Loucy (cell line): ENCODE measurements at regions not wholly inside any gene's neighbourhood (a gene's known extent, or its start where the extent isn't known, plus 50 kb on each side); places are given as distances from the start of the nearest gene placed in this dataset.

Experiments
- EZH2phosphoT487 ChIP-seq: fragments of 200-600 bp; IDR thresholded peaks from 2 replicates; pipeline ENCODE4 v1.6.1; 2018; ENCODE audit warnings: antibody characterized with exemption, mild to moderate bottlenecking, moderate library complexity, borderline replicate concordance
- TF ChIP-seq, protein P1 (sequence below): fragments of 200-600 bp; sonication (generic); conservative IDR thresholded peaks from 2 replicates; pipeline ENCODE4 v1.5.1; 2014; ENCODE audit warnings: mild to moderate bottlenecking, antibody characterized with exemption, low read length

DNA sequence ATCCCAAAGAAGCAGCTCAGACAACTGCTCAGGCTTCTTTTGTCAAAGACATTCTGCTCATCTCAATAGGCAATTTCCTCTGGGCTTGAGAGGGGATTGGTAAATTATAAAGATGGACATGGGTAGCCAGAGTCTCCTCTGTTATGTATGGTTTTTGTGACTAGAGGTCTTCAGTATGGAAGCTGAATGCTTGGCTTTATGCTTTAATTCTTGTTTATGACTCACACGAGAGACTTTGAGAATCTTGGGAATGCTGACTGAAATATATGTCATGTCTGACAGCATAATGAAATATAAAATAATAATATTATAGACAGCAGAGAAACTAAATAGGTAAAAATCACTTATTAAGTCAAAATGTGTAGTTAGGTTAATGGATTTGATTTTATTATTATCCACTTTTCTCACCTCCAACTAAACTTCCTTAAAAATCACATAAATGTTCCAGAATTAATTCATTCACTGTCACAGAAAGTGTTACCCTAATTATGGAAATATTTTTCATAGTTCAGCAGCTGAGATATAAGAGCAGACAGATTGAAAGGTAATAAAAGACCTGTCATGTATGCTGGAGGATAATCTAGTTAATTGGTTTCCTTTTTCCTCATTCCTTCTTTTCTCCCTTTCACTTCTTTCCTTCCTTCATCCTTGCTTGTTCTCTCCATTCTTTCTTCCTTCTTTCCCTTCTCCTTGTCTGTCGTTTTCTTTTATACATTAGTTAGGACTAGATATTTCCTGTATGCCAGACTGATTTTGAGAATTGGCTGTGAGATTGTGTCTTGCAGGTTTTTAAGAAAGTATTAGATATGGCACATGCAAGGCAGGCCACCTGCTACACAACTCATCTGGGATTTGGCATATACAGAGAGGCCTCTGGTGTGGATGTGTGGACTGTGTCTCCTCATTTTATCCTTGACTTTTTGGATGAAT lies 1866.1 kb upstream of the NUDT12 start:
- TF ChIP-seq, protein P1, sequence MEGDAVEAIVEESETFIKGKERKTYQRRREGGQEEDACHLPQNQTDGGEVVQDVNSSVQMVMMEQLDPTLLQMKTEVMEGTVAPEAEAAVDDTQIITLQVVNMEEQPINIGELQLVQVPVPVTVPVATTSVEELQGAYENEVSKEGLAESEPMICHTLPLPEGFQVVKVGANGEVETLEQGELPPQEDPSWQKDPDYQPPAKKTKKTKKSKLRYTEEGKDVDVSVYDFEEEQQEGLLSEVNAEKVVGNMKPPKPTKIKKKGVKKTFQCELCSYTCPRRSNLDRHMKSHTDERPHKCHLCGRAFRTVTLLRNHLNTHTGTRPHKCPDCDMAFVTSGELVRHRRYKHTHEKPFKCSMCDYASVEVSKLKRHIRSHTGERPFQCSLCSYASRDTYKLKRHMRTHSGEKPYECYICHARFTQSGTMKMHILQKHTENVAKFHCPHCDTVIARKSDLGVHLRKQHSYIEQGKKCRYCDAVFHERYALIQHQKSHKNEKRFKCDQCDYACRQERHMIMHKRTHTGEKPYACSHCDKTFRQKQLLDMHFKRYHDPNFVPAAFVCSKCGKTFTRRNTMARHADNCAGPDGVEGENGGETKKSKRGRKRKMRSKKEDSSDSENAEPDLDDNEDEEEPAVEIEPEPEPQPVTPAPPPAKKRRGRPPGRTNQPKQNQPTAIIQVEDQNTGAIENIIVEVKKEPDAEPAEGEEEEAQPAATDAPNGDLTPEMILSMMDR: no peak
- no peak for TF ChIP-seq EZH2phosphoT487
